ENCODE measurements at regions not wholly inside any gene's neighbourhood (a gene's known extent, or its start where the extent isn't known, plus 50 kb on each side); places are given as distances from the start of the nearest gene placed in this dataset.

DNA sequence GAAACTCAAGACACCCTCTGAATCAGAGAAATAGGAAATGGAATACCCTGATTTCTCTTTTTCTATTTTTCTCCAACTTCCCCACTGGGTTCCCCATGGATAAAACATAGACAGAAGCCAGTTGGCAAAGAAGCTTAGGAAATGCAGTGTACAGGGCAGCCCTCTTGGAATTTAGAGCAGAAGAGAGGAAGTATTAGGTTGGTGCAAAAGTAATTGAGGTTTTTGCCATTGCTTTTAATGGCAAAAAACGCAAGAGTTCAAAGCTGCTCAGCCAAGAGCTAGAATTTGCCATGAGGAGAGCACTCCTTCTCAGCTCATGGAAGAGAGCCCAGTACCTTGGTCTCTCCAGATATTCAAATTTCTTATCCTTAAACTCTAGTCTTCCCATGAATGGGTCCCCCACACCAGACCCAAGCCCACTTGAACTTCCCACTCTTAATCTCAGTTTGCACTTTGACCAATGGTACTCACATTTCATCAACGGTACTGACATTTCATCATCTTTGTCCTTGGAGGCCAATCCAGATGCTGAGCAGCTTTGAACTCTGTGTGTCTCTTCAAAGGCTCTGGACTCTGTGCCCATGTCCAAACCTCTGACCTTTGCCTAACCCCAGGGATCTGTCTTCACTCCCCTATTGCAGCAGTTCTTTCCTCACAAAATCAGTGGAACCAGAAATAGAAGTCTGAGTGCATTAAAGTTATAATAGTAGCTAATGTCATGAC, 73.2 kb upstream of the PPP1R3C start:
- H3K23me2 ChIP-seq (ENCODE audit: insufficient read length, low read depth, low read length, poor library complexity, severe bottlenecking): no peaks in the 10 kb centered on the region
- H3K79me2 ChIP-seq (ENCODE audit: insufficient read depth, low read length): no peaks in the 10 kb centered on the region
- no peaks in the 10 kb centered on the region for H3K9me3 ChIP-seq (ENCODE audit: control insufficient read depth, low read depth, low read length)
- no peaks in the 10 kb centered on the region for H4K20me1 ChIP-seq (ENCODE audit: control insufficient read depth, insufficient read depth, insufficient read length)
- no peak overlapping the region for H3K23ac ChIP-seq (ENCODE audit: insufficient read length, low read depth, low read length)
- H3K27ac ChIP-seq (ENCODE audit: insufficient read length, low read depth, low read length): no peak overlapping the region
- H3K4ac ChIP-seq (ENCODE audit: low read depth, low read length): no peak overlapping the region
- no peak overlapping the region for H2BK120ac ChIP-seq (ENCODE audit: low read depth, low read length, poor library complexity, severe bottlenecking)
- no peak overlapping the region for H4K8ac ChIP-seq (replicated peaks; ENCODE audit: insufficient read length, low read depth, low read length)
- H3K14ac ChIP-seq (ENCODE audit: insufficient read depth, low read length): no peak overlapping the region
- Mint-ChIP-seq H3K27me3 (ENCODE audit: low read depth) (peaks cover 2% of the 10 kb centered on the region), H3K36me3 (ENCODE audit: insufficient read depth in 1 of 3, low read depth in 3 of 3) (no peaks in the 10 kb centered on the region), H3K27ac (no peak overlapping the region), H3K4me1 (peaks cover 5 to 11% of the 10 kb centered on the region in 2 experiments), H3K4me3 (no peak overlapping the region), H3K9me3 (no peaks in the 10 kb centered on the region)
- H2BK5ac ChIP-seq (ENCODE audit: insufficient read length, low read length): no peak overlapping the region
- no peak overlapping the region for H4K5ac ChIP-seq (ENCODE audit: insufficient read length, low read depth, low read length)
- H3K79me1 ChIP-seq (ENCODE audit: insufficient read depth, low read depth, low read length, poor library complexity, severe bottlenecking): no peaks in the 10 kb centered on the region
- H2AK5ac ChIP-seq (ENCODE audit: insufficient read length, low read length): no peak overlapping the region
- no CpG with 5 or more reads among the region's 2 CpGs for WGBS (ENCODE audit: extremely low coverage, insufficient read length, low lambda C conversion rate)
- no peaks in the 10 kb centered on the region for H3K4me1 ChIP-seq (ENCODE audit: insufficient read depth, low read length)
- TF ChIP-seq, protein P1, sequence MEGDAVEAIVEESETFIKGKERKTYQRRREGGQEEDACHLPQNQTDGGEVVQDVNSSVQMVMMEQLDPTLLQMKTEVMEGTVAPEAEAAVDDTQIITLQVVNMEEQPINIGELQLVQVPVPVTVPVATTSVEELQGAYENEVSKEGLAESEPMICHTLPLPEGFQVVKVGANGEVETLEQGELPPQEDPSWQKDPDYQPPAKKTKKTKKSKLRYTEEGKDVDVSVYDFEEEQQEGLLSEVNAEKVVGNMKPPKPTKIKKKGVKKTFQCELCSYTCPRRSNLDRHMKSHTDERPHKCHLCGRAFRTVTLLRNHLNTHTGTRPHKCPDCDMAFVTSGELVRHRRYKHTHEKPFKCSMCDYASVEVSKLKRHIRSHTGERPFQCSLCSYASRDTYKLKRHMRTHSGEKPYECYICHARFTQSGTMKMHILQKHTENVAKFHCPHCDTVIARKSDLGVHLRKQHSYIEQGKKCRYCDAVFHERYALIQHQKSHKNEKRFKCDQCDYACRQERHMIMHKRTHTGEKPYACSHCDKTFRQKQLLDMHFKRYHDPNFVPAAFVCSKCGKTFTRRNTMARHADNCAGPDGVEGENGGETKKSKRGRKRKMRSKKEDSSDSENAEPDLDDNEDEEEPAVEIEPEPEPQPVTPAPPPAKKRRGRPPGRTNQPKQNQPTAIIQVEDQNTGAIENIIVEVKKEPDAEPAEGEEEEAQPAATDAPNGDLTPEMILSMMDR (conservative IDR thresholded peaks at IDR 0.05): no peak
- H2BK20ac ChIP-seq (ENCODE audit: low read depth, low read length, poor library complexity, severe bottlenecking): no peak overlapping the region
- DNase-seq: no peak
- no peak overlapping the region for H3K18ac ChIP-seq (ENCODE audit: insufficient read length, low read depth, low read length)
- no peak overlapping the region for H2BK12ac ChIP-seq (ENCODE audit: insufficient read length, low read depth, low read length)
- H3T11ph ChIP-seq (ENCODE audit: low read length): no peak overlapping the region
- no peak overlapping the region for H3K4me2 ChIP-seq (ENCODE audit: insufficient read depth, insufficient read length, low read length)
- H2AFZ ChIP-seq (ENCODE audit: low read length): no peak overlapping the region
- H3K9ac ChIP-seq (ENCODE audit: extremely low read depth, insufficient read length, low read length): no peak overlapping the region
- no peak overlapping the region for H3K56ac ChIP-seq (ENCODE audit: insufficient read length, low read depth, low read length)
- H4K91ac ChIP-seq (ENCODE audit: insufficient read length, low read depth, low read length): no peak overlapping the region
- no peak overlapping the region for H2BK15ac ChIP-seq (ENCODE audit: low read depth, low read length)
- H3K27me3 ChIP-seq (ENCODE audit: insufficient read depth, low read length): no peaks in the 10 kb centered on the region
